Lower leg skin (tissue), 4 donors: ENCODE measurements at regions not wholly inside any gene's neighbourhood (a gene's known extent, or its start where the extent isn't known, plus 50 kb on each side); places are given as distances from the start of the nearest gene placed in this dataset.

Experiments
- DNase-seq, 2 donors: peaks; one replicate each; pipeline ENCODE4 v3.0.0-alpha.2; 2019; ENCODE audit warnings: low spot score in 2 of 2
- H3K4me3 ChIP-seq: fragments of 200-600 bp; sonication (generic); 2 replicates; pipeline ENCODE4 v1.5.1; 2017; ENCODE audit warnings: mild to moderate bottlenecking, low read depth; ENCODE audit not compliant: poor library complexity, severe bottlenecking
- CTCF ChIP-seq, 3 donors: fragments of 450-650 bp; IDR thresholded peaks; one replicate each; pipeline ENCODE4 v1.5.1; 2016; ENCODE audit warnings: antibody characterized with exemption in 3 of 3, mild to moderate bottlenecking in 3 of 3, moderate library complexity in 2 of 3
- POLR2A ChIP-seq, 2 donors: fragments of 450-650 bp; IDR thresholded peaks; one replicate each; pipeline ENCODE4 v1.6.1; 2016 to 2017; ENCODE audit warnings: antibody characterized with exemption in 2 of 2, mild to moderate bottlenecking in 1 of 2, moderate library complexity in 1 of 2
- WGBS, 2 donors: methylation state at CpG; one replicate each; pipeline ENCODE4 v1.1.5; 2018; 5-methylcytosine and 5-hydroxymethylcytosine counted together
- intact Hi-C: fragments of 100-400 bp; cut with DNase I; formaldehyde crosslinking; loops from one replicate; pipeline ENCODE4 v1.15.0; 2023; ENCODE audit warnings: low total_unique reads

- 64 to 69% methylated on average over 1 of the region's 1 CpG for WGBS, 2 donors
- H3K4me3 ChIP-seq: no peak overlapping the region
- intact Hi-C loops: no loop called here
- TF ChIP-seq CTCF (IDR thresholded peaks at IDR 0.05) (no peak), POLR2A (IDR thresholded peaks at IDR 0.05) (no peak)
- DNase-seq: no peak
Observed at GRCh38 chr6:112433457-112433856, 86.3 kb downstream of the RFPL4B start.

GRCh38 chr6:112434896-112435435 lies 87.8 kb downstream of the RFPL4B start:
- no peak for TF ChIP-seq CTCF (IDR thresholded peaks at IDR 0.05)
- no peak for TF ChIP-seq POLR2A (IDR thresholded peaks at IDR 0.05)
- H3K4me3 ChIP-seq: no peak overlapping the region
- WGBS, 2 donors: 94 to 97% methylated on average over 2 of the region's 2 CpGs
- no peak for DNase-seq
- intact Hi-C loops: no loop called here

GRCh38 chr6:112437058-112437457 lies 89.9 kb downstream of the RFPL4B start:
- TF ChIP-seq CTCF (IDR thresholded peaks at IDR 0.05): no peak
- no peak for TF ChIP-seq POLR2A (IDR thresholded peaks at IDR 0.05)
- H3K4me3 ChIP-seq: no peak overlapping the region
- intact Hi-C loops: no loop called here
- 57 to 69% methylated on average over 1 of the region's 1 CpG for WGBS, 2 donors
- no peak for DNase-seq

- no peak overlapping the region for H3K4me3 ChIP-seq
- no peak for TF ChIP-seq CTCF (IDR thresholded peaks at IDR 0.05)
- no peak for TF ChIP-seq POLR2A (IDR thresholded peaks at IDR 0.05)
- WGBS, 2 donors: 75 to 79% methylated on average over 5 of the region's 5 CpGs
- DNase-seq: no peak
- intact Hi-C loops: no loop called here
Observed at GRCh38 chr6:112439010-112439409, 91.9 kb downstream of the RFPL4B start.

GRCh38 chr6:112439432-112439831 lies 92.3 kb downstream of the RFPL4B start:
- intact Hi-C loops: no loop called here
- no peak for DNase-seq
- 66 to 89% methylated on average over 1 of the region's 1 CpG for WGBS, 2 donors
- no peak for TF ChIP-seq POLR2A (IDR thresholded peaks at IDR 0.05)
- no peak for TF ChIP-seq CTCF (IDR thresholded peaks at IDR 0.05)
- no peak overlapping the region for H3K4me3 ChIP-seq

- TF ChIP-seq CTCF (IDR thresholded peaks at IDR 0.05) (no peak), POLR2A (IDR thresholded peaks at IDR 0.05) (no peak)
- DNase-seq: no peak
- intact Hi-C loops: no loop called here
- whole genome bisulfite sequencing, 2 donors: 43 to 70% methylated on average over 1 of the region's 1 CpG
- H3K4me3 ChIP-seq: no peak overlapping the region
Observed at GRCh38 chr6:112441607-112442006, 94.5 kb downstream of the RFPL4B start.
